ENCODE measurements at regions not wholly inside any gene's neighbourhood (a gene's known extent, or its start where the extent isn't known, plus 50 kb on each side); places are given as distances from the start of the nearest gene placed in this dataset.
A peak's percentile ranks its signal among the peaks of the same experiment; 100 is the strongest.

- DNase-seq: peak; percentile 48
Observed at GRCh38 chr1:98104289-98104688, 183.5 kb upstream of the DPYD start.

DNA sequence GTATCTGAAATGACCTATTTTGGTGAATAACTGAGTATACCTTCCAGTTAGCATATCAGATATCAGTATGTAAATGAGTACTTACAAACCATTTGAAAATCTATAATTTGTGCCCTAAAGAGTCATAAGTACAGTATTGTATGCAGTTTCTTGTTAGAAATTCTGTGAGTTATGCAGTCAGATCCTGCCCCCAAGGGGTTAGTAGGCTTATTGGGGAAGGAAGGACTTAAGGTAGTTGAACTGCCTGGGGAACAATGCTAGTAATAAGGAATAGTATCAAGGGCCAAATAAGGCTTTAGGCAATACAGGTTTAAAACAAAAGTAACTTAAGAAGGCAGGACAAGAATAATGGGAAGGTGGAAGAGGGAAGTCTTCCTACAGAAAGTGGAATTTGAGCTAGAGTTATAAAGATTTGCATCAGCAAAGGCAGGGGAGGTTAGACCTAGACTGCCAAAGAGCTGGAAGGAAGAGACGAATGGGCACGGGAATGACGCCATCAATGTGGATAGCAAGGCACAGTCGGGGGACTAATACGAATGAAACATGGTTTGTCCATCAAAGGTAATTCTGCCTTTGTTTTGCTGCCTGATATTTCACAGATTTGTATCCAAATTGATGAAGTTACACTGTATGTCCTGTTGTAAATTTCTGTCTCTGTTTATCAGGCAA lies 182.9 kb upstream of the DPYD start:
- DNase-seq: no peak

DNA sequence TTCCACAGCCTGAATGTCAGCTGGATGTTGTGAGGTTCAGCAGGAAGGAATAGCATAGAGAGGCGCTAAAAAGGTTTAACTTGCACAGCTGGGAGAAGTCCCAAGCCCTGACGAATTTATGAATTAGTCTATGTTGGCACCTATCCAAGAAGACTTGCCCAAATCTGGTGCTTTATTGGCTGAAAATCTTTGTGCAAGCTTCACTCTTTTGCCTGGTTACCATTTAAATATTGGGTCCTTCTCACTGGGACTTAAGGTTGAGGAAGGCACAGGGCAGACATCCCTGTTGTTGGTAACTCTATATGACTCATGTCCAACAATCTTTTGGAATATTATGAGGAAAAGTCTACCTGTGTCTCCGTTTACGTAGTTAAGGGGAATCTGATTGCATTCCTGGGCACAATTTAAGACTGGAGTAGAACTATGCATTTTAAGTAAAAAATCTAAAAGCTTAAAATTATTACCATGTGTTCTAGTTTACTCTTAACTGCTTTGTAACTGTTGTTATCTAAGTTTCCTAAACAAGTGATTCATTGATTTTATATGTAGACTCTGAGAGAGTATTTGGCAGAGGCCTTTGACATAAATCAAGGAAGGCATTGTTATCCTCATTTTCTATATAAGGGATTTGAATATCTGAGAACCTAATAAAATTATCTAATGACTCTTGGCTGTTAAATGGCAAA lies 181.7 kb upstream of the DPYD start:
- DNase-seq: peak; percentile 11

GRCh38 chr1:98101364-98101763 lies 180.5 kb upstream of the DPYD start:
- DNase-seq: no peak

DNA sequence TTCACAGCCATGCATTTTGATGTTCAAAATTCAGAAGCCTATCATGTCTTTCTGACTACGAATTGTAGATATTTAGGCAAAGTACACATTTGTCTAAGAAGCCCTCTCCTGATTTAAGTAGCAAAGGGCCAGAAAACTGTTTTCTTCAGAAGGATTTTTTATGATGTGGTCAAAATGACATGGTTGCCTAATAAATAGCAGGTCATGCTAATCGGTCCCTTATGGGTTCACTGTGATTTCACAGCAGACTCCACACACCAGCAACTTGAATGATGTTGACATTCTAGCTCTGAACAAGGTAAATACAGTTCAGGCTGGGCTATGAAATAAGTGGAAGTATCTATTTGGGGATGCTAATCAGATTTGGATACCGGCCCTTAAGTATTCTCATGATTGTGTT lies 178.7 kb upstream of the DPYD start:
- DNase-seq: no peak

DNA sequence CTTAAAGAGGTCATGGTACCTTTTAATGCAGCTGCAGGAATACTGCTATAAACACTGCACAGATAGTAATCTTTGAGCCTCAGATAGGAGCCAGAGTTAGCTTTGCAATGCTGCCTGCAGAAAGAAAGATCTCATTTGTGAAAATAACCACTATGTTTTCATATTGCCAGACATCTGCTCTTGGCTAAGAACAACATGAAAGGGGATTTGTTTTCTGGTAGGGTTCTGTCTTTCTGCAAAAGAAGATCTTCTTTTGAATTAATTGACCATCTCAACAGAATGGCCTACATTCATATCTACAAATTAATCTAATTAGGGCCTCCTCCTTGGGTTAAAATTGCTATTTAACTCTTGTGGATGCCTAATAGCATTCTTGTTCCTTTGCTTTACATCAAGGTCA lies 177.6 kb upstream of the DPYD start:
- no peak for DNase-seq

- no peak for DNase-seq
Observed at GRCh38 chr1:98090351-98090750, 169.5 kb upstream of the DPYD start.

DNA sequence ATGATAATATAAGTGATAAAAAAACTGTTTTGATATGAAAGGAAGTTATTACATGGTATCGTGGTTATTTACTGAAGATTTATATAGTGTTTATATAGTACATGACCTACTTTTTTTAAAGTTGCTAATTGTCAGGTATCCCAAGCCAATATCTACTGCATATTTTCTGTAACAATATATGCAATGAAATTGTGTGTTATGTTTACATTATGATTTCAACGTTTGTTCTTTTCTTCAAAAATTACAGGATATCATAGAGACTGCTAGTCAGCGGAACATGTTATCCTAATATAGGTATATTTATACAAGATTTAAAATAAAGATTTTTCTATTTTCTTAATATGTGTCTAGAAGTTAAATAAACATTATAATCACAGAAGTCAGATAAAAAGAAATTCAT lies 167.5 kb upstream of the DPYD start:
- no peak for DNase-seq

DNA sequence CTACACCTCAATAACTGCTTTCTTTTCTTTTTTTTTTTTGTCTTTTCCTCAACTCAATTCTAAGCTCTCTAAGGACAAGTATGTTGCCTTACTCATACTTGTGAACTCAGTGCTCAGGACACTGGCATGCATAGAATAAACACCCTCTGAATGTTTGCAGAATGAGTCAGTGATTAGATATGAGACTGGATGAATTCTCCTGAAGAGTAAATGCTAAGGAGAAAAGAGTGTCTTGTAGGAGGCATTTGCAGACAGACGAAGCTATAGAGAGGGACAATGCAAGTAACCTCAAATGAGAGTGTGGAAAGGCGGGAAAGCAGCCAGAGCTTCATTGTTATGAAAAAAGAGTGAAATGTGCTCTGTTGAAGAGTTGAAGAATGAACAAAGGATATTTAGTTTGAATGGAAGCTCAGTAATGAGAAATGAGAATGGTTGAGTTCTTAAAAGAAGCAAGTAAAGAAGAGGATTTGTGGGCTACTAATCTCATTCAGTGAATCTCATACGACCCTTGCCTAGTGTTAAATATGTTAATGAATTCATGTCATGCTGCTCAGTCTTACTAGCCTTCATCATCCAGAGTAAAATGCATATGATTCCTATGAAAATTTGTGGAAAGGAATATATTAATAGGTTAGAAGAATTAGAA lies 166.1 kb upstream of the DPYD start:
- DNase-seq: peak; percentile 17

DNA sequence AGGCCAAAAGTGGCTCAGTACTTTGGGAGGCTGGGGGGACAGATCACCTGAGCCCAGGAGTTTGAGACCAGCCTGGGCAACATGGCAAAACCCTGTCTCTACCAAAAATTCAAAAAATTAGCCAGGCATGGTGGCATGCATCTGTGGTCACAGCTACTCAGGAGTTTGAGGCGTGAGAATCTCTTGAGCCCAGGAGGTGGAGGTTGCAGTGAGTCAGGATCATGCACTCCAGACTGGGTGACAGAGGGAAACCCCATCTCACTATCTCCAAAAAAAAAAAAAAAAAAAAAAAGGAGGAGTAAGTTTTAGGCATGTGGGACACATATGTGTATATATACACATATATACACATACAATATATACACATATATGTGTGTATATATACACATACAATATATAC lies 165.3 kb upstream of the DPYD start:
- DNase-seq: no peak

GRCh38 chr1:98084188-98084587 lies 163.4 kb upstream of the DPYD start:
- no peak for DNase-seq

DNA sequence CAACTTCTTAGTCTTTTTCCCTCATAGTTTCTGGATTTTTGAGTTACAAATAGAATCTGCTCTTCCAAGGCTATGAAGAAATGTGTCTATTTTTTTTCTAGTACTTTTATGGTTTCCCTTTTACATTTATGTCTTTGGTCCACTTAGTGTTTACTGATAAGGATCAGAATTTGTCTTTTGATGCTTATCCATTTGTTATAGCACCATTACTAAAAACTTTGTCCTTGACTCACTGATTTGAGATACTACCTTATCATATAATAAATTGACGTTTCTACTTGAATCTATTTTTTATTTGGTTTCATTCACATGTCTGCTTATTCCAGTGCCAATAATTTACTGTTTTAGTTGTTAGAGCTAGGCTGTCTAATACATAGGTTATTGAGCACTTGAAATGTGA lies 161.1 kb upstream of the DPYD start:
- DNase-seq: no peak

DNA sequence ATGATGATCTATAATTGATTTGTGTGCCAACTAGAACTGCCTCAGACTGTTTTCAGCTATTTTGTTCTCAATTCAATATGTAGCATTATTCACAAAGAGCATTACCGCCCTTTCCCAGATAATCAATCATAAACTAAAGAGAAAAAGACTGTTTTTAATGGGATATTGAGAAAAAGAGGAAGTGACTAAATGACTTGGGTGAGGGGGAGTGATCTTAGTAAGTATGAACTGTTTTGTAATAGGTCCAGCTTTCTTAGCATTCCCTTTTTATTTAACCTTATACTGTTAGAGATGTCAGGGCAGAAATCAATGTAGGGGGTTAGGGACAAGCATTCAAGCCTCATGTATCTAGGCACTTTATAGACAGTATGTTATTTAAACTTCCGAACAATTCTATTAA lies 157.8 kb upstream of the DPYD start:
- no peak for DNase-seq

DNA sequence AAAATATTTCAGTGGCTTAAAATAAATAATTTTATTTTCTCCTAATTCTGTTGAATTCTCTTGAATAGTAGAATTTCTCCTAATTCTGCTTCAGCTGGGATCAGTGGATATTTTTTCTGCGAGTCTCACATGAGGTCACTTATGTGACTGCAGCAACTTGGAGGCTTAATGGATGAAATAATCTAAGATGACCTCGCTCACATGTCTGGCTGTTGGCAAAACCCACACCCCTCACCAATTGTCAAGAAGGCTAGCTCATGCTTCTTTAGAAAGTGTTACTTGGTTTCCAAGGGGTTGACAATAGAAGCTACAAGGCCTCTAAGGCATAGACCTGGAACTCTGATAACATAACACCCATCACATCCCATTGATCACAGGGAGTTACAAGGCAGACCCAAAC lies 156.9 kb upstream of the DPYD start:
- DNase-seq: no peak

GRCh38 chr1:98075626-98076025 lies 154.8 kb upstream of the DPYD start:
- no peak for DNase-seq

DNA sequence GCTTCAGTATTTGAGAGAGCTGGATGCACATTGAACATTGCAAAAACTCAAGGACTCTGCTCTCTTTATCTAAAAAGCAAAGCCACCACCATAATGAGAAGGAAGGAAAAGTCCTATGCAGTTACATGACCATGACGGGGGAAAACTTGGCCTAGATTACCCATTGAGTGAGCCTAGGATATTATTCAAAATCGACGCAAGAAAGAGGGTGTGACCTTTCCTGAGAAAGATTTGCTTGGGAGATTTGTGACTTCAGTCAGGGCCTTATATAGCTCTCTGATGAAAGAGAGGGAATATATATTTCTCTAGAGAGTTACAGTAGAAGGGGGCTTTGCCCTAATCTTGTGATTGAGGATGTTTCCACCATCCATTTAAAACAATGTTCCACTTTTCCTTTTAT lies 153.0 kb upstream of the DPYD start:
- no peak for DNase-seq

DNA sequence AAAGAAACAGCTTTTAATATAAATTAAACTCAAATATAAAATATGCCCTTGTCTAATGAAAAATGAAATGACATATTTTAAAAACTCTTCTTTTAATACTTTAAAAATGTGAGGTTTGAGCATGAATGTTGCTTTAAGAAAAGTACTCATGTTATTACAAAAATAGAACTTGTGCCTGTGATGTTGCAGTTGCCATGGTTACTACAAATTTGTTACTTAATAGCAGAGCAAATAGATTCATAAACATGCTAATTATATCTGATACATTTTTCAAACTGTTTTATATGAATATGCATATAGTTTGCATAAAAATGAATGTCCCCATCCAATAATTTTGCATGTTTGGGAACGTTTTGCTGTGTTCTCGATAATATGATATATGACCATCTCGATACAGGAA lies 152.3 kb upstream of the DPYD start:
- DNase-seq: no peak

DNA sequence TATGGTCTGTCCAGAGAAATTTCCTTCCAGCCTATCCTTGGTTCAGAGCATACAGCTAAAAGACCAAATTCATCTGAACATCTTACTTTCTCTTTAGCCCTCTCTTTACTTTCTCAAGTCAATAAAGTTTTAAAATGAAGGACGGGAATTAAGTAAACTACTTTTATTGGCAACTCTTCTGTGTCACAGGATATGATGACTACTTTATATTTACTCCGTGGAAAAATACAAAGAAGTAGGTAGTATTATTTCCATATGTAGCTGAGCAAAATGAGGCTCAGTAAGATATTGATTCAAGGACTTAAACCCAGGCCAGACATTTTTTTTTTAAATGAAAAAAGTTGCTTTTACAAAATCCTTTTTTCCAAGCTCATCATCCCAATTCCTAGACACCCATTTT lies 151.2 kb upstream of the DPYD start:
- DNase-seq: no peak

DNA sequence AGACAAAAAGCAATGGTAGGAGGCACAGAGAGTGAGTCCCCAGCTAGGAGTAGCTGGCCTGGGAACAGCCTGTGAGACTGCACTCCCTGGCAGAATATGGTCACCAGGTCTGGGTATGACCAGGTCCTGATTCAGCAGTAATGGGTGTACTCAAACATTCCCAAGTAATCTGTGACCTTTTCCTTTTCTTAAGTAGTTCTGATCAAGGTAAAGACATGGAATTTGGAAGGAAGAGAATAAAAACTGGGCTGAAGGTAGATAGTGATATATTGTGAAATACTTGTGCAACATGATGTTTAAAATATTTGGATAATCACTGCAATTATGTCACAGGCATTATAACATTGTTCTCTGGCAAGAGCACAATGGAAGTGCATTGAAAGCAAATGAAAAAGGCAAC lies 147.2 kb upstream of the DPYD start:
- DNase-seq: no peak

GRCh38 chr1:98066911-98067310 lies 146.1 kb upstream of the DPYD start:
- no peak for DNase-seq

DNA sequence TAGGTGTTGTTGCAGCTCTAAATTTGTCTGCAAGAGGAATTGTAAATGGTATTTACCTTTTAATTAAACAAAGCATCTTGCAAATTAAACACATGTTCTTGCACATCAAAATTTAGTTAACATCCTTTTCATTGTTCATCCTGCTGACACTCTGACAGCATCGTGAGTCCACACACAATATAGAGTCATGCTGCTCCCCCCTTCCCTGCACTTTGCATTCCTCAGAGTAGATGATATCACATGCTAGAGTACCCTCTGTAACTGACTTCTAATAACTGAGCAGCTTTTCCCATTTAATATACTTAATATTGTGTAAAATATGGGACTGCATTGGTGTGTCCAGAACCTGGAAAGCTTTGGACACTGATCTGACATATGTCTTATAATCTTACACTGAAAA lies 138.8 kb upstream of the DPYD start:
- DNase-seq: peak; percentile 45

DNA sequence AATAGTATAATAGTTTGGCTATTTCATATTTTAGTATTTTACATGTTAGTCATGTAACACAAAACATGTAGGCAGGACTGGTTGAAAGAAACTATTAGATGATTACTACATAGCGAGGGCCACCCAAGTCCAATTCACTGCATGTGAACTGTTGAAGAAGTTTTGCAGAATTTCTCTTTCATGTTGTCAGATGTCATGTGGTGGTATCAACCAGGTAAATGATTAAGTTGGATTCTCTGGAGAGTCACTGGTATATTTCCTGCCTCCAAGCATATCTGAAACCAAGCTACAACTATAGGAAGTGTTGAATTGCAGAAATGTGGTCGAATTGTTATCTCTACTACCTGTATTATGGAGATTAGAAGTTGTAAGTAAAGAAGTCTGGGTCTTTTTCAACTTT lies 137.8 kb upstream of the DPYD start:
- no peak for DNase-seq

DNA sequence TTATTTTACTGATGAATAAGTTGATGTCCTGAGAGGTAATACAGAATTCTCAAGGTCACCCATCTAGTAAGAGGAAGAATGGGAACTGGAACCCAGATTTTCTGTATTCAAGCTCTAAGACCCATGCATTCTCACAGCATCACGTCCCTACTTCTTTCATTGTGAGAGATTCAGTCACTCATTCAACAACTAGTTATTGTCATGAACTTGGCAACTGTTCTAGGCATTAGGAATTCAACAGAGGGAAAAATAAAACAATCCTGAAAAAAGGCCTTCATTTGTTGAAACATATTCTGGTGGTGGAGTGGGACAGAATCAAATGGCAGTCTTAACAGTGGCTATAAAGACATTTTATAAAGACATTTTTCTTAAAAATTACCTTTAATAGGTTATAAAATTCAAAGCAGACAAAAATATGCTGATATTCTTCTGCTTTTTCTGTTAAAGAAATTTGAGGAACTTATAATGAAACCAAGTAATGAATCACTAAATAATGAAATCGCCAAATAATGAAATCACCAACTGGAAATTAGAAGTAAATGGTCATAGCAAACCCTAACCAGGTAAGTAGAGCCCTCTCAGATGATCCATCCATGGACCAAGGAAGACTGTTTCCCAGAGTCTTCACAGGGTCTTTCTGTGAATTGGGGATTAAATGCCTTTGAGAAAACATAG lies 136.5 kb upstream of the DPYD start:
- DNase-seq: no peak

DNA sequence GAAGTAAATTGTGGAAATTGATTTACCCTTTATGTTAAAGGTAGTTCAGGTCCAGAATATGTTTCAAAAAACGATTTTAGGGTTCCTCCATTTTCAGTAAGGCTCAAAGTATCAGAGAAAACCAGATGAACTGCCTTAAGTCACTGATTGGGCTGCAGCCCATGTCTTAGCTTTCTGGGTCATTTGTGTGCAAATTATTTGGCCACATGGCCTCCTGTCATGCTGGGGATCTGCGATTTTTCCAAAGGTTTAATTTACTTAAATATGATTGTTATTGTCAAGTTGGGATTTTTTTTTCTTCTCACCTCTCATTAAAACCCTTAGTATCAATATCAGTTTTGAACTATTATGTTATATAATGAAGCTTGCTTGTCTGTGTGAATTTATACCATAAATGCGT lies 135.9 kb upstream of the DPYD start:
- no peak for DNase-seq

Measured in eye (tissue), 1 donor.